Left ventricle myocardium inferior (tissue), 1 donor: ENCODE measurements at regions not wholly inside any gene's neighbourhood (a gene's known extent, or its start where the extent isn't known, plus 50 kb on each side); places are given as distances from the start of the nearest gene placed in this dataset.

ENCODE experiments used
- DNase-seq: peaks from one replicate; pipeline ENCODE4 v3.0.0-alpha.2; 2020
- H3K27ac ChIP-seq: fragments of 200-600 bp; replicated peaks from 2 replicates; pipeline ENCODE4 v1.8.0; 2021
- H3K27me3 ChIP-seq: fragments of 200-600 bp; 2 replicates; pipeline ENCODE4 v1.8.0; 2021; ENCODE audit warnings: low read depth
- H3K36me3 ChIP-seq: fragments of 200-600 bp; 2 replicates; pipeline ENCODE4 v1.8.0; 2021
- H3K4me1 ChIP-seq: fragments of 200-600 bp; 2 replicates; pipeline ENCODE4 v1.8.0; 2021
- H3K4me3 ChIP-seq: fragments of 200-600 bp; 2 replicates; pipeline ENCODE4 v1.8.0; 2021; ENCODE audit warnings: mild to moderate bottlenecking, moderate library complexity
- H3K9me3 ChIP-seq: fragments of 200-600 bp; replicated peaks from 2 replicates; pipeline ENCODE4 v1.8.0; 2021
- CTCF ChIP-seq: fragments of 200-600 bp; IDR thresholded peaks from 2 replicates; pipeline ENCODE4 v1.8.0; 2021; ENCODE audit warnings: antibody characterized with exemption, mild to moderate bottlenecking, borderline replicate concordance
- intact Hi-C: fragments of 100-400 bp; cut with micrococcal nuclease; formaldehyde crosslinking; loops from one replicate; pipeline ENCODE4 v1.11.0; 2022
- donor health status: DM: no; HTN: yes; CAD: no; lungs with severe emphysema.

DNA sequence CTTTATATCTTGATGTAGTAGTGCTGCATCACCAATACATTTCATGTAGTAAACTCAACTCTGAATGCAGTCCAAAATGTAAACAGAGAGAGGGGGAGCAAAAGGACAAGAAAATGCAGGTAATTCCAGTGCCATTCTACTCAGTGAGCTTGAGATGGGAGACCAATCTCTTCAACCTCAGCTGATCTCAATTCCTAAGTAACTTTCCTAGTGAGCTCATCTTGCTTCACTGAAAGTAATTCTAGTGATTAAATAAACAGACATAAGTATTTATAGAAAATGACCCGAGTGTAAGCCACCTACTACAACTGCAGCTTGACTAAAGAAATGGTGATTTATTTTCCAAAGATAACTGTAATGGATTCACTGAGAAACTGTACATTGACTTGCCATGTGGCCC lies 424.5 kb downstream of the DMRT2 start:
- no peak for TF ChIP-seq CTCF
- intact Hi-C loops: no loop called here
- no peaks in the 10 kb centered on the region for H3K36me3 ChIP-seq
- no peak for DNase-seq
- no peak overlapping the region for H3K27ac ChIP-seq
- no peaks in the 10 kb centered on the region for H3K27me3 ChIP-seq
- no peak overlapping the region for H3K4me3 ChIP-seq
- H3K4me1 ChIP-seq: no peaks in the 10 kb centered on the region
- peaks cover 4% of the 10 kb centered on the region for H3K9me3 ChIP-seq

DNA sequence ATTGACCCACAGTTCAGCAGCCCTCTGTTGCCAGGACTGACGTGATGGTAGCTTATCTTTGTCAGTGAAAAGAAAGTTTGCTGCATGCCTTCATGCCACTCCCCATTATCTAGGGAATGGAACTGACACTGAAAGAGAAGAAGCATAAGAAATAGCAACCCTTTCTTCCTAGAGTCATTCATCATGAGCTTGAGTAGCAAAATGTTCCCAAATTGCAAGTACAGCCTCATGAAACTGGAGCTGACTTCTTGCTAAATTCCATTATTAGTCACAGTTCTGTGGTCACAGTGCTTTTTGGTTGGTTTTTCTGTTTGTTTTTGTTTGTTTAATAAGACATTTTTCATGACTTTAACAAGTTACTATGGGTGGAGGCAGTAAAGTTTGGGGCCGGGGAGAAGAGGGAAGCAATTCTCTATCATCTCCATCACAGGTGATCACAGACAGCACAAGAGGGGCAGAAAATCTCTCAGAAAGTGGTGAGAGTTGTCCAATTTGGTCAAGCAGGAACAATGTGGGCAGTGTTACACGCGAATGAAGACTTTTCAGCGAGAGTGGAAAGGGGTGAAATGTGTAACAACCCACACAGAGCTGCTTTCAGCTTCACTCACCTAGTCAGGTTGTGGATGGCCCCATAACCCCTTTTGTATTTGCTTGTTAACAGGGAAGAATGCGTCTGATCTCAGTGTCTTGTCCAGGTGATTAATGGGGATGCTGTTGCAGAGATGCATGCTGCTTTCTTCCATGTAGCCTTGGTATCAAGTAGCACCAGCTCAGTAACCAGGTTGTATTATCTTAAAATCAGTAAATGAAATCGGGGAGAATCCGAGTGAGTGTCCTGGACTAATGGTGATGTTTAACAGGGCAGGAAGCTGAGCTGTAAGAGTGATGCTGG lies 440.4 kb downstream of the DMRT2 start:
- no peaks in the 10 kb centered on the region for H3K4me1 ChIP-seq
- no peak overlapping the region for H3K4me3 ChIP-seq
- no peaks in the 10 kb centered on the region for H3K36me3 ChIP-seq
- DNase-seq: no peak
- no peak overlapping the region for H3K27ac ChIP-seq
- intact Hi-C loops: no loop called here
- no peak for TF ChIP-seq CTCF
- no peaks in the 10 kb centered on the region for H3K9me3 ChIP-seq
- no peaks in the 10 kb centered on the region for H3K27me3 ChIP-seq

GRCh38 chr9:1492156-1492555 lies 442.0 kb downstream of the DMRT2 start:
- TF ChIP-seq CTCF: no peak
- H3K4me3 ChIP-seq: no peak overlapping the region
- intact Hi-C loops: no loop called here
- H3K4me1 ChIP-seq: no peaks in the 10 kb centered on the region
- H3K9me3 ChIP-seq: no peaks in the 10 kb centered on the region
- H3K27ac ChIP-seq: no peak overlapping the region
- H3K27me3 ChIP-seq: no peaks in the 10 kb centered on the region
- DNase-seq: no peak
- no peaks in the 10 kb centered on the region for H3K36me3 ChIP-seq

GRCh38 chr9:1495282-1496030 lies 445.3 kb downstream of the DMRT2 start:
- H3K4me3 ChIP-seq: no peak overlapping the region
- H3K27me3 ChIP-seq: no peaks in the 10 kb centered on the region
- no peaks in the 10 kb centered on the region for H3K36me3 ChIP-seq
- intact Hi-C loops: no loop called here
- no peak overlapping the region for H3K27ac ChIP-seq
- TF ChIP-seq CTCF: no peak
- DNase-seq: no peak
- no peaks in the 10 kb centered on the region for H3K4me1 ChIP-seq
- no peaks in the 10 kb centered on the region for H3K9me3 ChIP-seq

GRCh38 chr9:1505489-1505888 lies 455.3 kb downstream of the DMRT2 start:
- DNase-seq: no peak
- H3K27ac ChIP-seq: no peak overlapping the region
- intact Hi-C loops: no loop called here
- H3K4me3 ChIP-seq: no peak overlapping the region
- H3K9me3 ChIP-seq: peaks cover 6% of the 10 kb centered on the region
- no peak for TF ChIP-seq CTCF
- peaks cover 9% of the 10 kb centered on the region for H3K27me3 ChIP-seq
- no peaks in the 10 kb centered on the region for H3K36me3 ChIP-seq
- H3K4me1 ChIP-seq: no peaks in the 10 kb centered on the region
